Neural cell (in vitro differentiated cells): ENCODE measurements at regions not wholly inside any gene's neighbourhood (a gene's known extent, or its start where the extent isn't known, plus 50 kb on each side); places are given as distances from the start of the nearest gene placed in this dataset.

Experiments
- CTCF ChIP-seq: fragments of 450-650 bp; IDR thresholded peaks from 2 replicates; pipeline ENCODE4 v1.5.1; 2014; ENCODE audit warnings: antibody characterized with exemption, mild to moderate bottlenecking, moderate library complexity; ENCODE audit not compliant: poor library complexity, severe bottlenecking
- EP300 ChIP-seq: fragments of 450-650 bp; conservative IDR thresholded peaks from 2 replicates; pipeline ENCODE4 v1.6.1; 2014; ENCODE audit warnings: antibody characterized with exemption, mild to moderate bottlenecking, moderate library complexity; ENCODE audit not compliant: poor library complexity, severe bottlenecking
- EZH2 ChIP-seq: fragments of 200-600, 300-800 bp; shearing (Covaris generic), sonication (generic); IDR thresholded peaks from 2 replicates; pipeline ENCODE4 v1.6.1; 2014; ENCODE audit warnings: antibody characterized with exemption, low read length, borderline replicate concordance, mild to moderate bottlenecking; ENCODE audit not compliant: insufficient read depth, poor library complexity, severe bottlenecking
- MXI1 ChIP-seq: fragments of 450-650 bp; conservative IDR thresholded peaks from 2 replicates; pipeline ENCODE4 v1.6.1; 2014; ENCODE audit warnings: antibody characterized with exemption, mild to moderate bottlenecking; ENCODE audit not compliant: poor library complexity, severe bottlenecking
- POLR2AphosphoS5 ChIP-seq: IDR thresholded peaks from 2 replicates; pipeline ENCODE4 v1.6.1; 2012
- RAD21 ChIP-seq: fragments of 450-650 bp; conservative IDR thresholded peaks from 2 replicates; pipeline ENCODE4 v1.6.1; 2014; ENCODE audit warnings: antibody characterized with exemption, mild to moderate bottlenecking, moderate library complexity
- REST ChIP-seq: IDR thresholded peaks from 2 replicates; pipeline ENCODE4 v1.6.1; 2012; ENCODE audit warnings: borderline replicate concordance
- TAF1 ChIP-seq: IDR thresholded peaks from 2 replicates; pipeline ENCODE4 v1.6.1; 2012; ENCODE audit warnings: low read depth

GRCh38 chr1:157219182-157219581 is 81.0 kb upstream of the ETV3 start:
- TF ChIP-seq CTCF, result no peak
- TF ChIP-seq EZH2, result no peak
- TF ChIP-seq RAD21, result no peak
- TF ChIP-seq REST, result no peak
- TF ChIP-seq TAF1, result no peak
- no peak for TF ChIP-seq POLR2AphosphoS5
- no peak for TF ChIP-seq EP300
- TF ChIP-seq MXI1, result no peak
